ENCODE measurements at regions not wholly inside any gene's neighbourhood (a gene's known extent, or its start where the extent isn't known, plus 50 kb on each side); places are given as distances from the start of the nearest gene placed in this dataset.

GRCh38 chr4:115343171-115343570 lies 229.8 kb upstream of the NDST4 start:
- no peaks in the 10 kb centered on the region for H3K9me1 ChIP-seq (ENCODE audit: insufficient read depth, low read length)
- no peaks in the 10 kb centered on the region for H3K4me1 ChIP-seq (ENCODE audit: control insufficient read depth, insufficient read depth, low read length)
- intact Hi-C loops (cut with micrococcal nuclease) = no loop called here
- H3K9me3 ChIP-seq (ENCODE audit: control insufficient read depth, insufficient read depth, low read length) = 0 out of 2 replicates have a peak, but pooled peaks cover 2% of the 10 kb centered on the region
- no peak for ATAC-seq (ENCODE audit: low read depth)
- POLR2A ChIA-PET (ENCODE audit: unreplicated experiment) = no interaction called here
- no peak overlapping the region for H2BK120ac ChIP-seq (ENCODE audit: low read depth, low read length)
- no peak overlapping the region for H3K4me3 ChIP-seq (ENCODE audit: insufficient read depth, low read depth, low read length)
- no peaks in the 10 kb centered on the region for H3K36me3 ChIP-seq (ENCODE audit: control insufficient read depth, insufficient read depth, low read length)
- H3K4me2 ChIP-seq (ENCODE audit: low read depth, low read length) = no peak overlapping the region
- H2AK9ac ChIP-seq (replicated peaks; ENCODE audit: low read depth, low read length, poor library complexity) = no peak overlapping the region
- no peaks in the 10 kb centered on the region for H3K79me1 ChIP-seq (ENCODE audit: low read depth in 1 of 2, low read length in 2 of 2)
- H3K27ac ChIP-seq (ENCODE audit: insufficient read depth, low read length) = no peak overlapping the region
- H4K20me1 ChIP-seq (ENCODE audit: insufficient read depth, low read length) = no peaks in the 10 kb centered on the region
- H2AFZ ChIP-seq (replicated peaks; ENCODE audit: low read length, poor library complexity) = no peak overlapping the region
- no peak overlapping the region for H2BK20ac ChIP-seq (ENCODE audit: low read depth, low read length)
- no peak overlapping the region for H3K4ac ChIP-seq (ENCODE audit: low read depth, low read length)
- H2AK5ac ChIP-seq (ENCODE audit: low read depth, low read length) = no peak overlapping the region
- no peak overlapping the region for H3K9ac ChIP-seq (ENCODE audit: low read depth, low read length)
- CTCF ChIA-PET = no interaction called here
- no peak overlapping the region for H3K23ac ChIP-seq (ENCODE audit: low read depth, low read length)
- no peak overlapping the region for H4K91ac ChIP-seq (ENCODE audit: insufficient read depth, low read depth, low read length)
- no peak overlapping the region for H4K5ac ChIP-seq (ENCODE audit: low read depth, low read length)
- in situ Hi-C loops (cut with MboI; ENCODE audit: low sequenced_read_pairs) = no loop called here
- no peak overlapping the region for H4K8ac ChIP-seq (ENCODE audit: low read depth in 2 of 2, low read length in 2 of 2)
- H2BK5ac ChIP-seq (ENCODE audit: low read depth, low read length, poor library complexity, severe bottlenecking) = no peak overlapping the region
- TF ChIP-seq RFX5 (IDR thresholded peaks at IDR 0.05; ENCODE audit: low read depth, low read length) (no peak), ELK1 (IDR thresholded peaks at IDR 0.05; ENCODE audit: borderline replicate concordance, low read depth, low read length) (no peak), CEBPB (IDR thresholded peaks at IDR 0.05; ENCODE audit: low read depth, low read length) (no peak), RCOR1 (IDR thresholded peaks at IDR 0.05; ENCODE audit: insufficient replicate concordance, low read length) (no peak), RAD21 (IDR thresholded peaks at IDR 0.05; ENCODE audit: low read length) (no peak), NFE2L2 (IDR thresholded peaks at IDR 0.05; ENCODE audit: low read depth, low read length) (no peak), BHLHE40 (IDR thresholded peaks at IDR 0.05; ENCODE audit: low read depth, low read length) (no peak), POLR2A (IDR thresholded peaks at IDR 0.05; ENCODE audit: low read depth, low read length) (no peak), MAFK (IDR thresholded peaks at IDR 0.05; ENCODE audit: low read depth, low read length) (no peak), MAZ (IDR thresholded peaks at IDR 0.05; ENCODE audit: borderline replicate concordance, low read depth, low read length) (no peak), MXI1 (IDR thresholded peaks at IDR 0.05; ENCODE audit: borderline replicate concordance, low read depth, low read length) (no peak), SMC3 (IDR thresholded peaks at IDR 0.05; ENCODE audit: low read depth, low read length) (no peak), CHD1 (IDR thresholded peaks at IDR 0.05; ENCODE audit: low read depth, low read length) (no peak), FOS (IDR thresholded peaks at IDR 0.05; ENCODE audit: low read depth, low read length) (no peak)
- TF ChIP-seq, protein P1, sequence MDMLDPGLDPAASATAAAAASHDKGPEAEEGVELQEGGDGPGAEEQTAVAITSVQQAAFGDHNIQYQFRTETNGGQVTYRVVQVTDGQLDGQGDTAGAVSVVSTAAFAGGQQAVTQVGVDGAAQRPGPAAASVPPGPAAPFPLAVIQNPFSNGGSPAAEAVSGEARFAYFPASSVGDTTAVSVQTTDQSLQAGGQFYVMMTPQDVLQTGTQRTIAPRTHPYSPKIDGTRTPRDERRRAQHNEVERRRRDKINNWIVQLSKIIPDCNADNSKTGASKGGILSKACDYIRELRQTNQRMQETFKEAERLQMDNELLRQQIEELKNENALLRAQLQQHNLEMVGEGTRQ (IDR thresholded peaks at IDR 0.05; ENCODE audit: low read depth, low read length) = no peak
- TF ChIP-seq, protein P2, sequence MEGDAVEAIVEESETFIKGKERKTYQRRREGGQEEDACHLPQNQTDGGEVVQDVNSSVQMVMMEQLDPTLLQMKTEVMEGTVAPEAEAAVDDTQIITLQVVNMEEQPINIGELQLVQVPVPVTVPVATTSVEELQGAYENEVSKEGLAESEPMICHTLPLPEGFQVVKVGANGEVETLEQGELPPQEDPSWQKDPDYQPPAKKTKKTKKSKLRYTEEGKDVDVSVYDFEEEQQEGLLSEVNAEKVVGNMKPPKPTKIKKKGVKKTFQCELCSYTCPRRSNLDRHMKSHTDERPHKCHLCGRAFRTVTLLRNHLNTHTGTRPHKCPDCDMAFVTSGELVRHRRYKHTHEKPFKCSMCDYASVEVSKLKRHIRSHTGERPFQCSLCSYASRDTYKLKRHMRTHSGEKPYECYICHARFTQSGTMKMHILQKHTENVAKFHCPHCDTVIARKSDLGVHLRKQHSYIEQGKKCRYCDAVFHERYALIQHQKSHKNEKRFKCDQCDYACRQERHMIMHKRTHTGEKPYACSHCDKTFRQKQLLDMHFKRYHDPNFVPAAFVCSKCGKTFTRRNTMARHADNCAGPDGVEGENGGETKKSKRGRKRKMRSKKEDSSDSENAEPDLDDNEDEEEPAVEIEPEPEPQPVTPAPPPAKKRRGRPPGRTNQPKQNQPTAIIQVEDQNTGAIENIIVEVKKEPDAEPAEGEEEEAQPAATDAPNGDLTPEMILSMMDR (conservative IDR thresholded peaks at IDR 0.05; ENCODE audit: low read depth, low read length) = no peak
- H3K14ac ChIP-seq (replicated peaks; ENCODE audit: low read depth, low read length) = no peak overlapping the region
- no peaks in the 10 kb centered on the region for H3K27me3 ChIP-seq (ENCODE audit: control insufficient read depth, insufficient read depth, low read length)
- no peak for DNase-seq
- no TSS peak for BruUV-seq (replicated peaks)
- dilution Hi-C loops (cut with HindIII; ENCODE audit: low sequenced_read_pairs, unreplicated experiment) = no loop called here
- no peak overlapping the region for H2BK15ac ChIP-seq (ENCODE audit: low read depth, low read length)
- H3K18ac ChIP-seq (ENCODE audit: low read depth, low read length) = no peak overlapping the region
- no peak overlapping the region for H3K56ac ChIP-seq (ENCODE audit: extremely low read depth, insufficient read depth, low read length)

All from IMR-90 (cell line).